IPS-11a (cell line): ENCODE measurements at regions not wholly inside any gene's neighbourhood (a gene's known extent, or its start where the extent isn't known, plus 50 kb on each side); places are given as distances from the start of the nearest gene placed in this dataset.

Source experiments
- H3K4me3 ChIP-seq: one replicate; pipeline ENCODE4 v1.5.1; 2013; ENCODE audit warnings: low read depth, low read length, control low read depth

DNA sequence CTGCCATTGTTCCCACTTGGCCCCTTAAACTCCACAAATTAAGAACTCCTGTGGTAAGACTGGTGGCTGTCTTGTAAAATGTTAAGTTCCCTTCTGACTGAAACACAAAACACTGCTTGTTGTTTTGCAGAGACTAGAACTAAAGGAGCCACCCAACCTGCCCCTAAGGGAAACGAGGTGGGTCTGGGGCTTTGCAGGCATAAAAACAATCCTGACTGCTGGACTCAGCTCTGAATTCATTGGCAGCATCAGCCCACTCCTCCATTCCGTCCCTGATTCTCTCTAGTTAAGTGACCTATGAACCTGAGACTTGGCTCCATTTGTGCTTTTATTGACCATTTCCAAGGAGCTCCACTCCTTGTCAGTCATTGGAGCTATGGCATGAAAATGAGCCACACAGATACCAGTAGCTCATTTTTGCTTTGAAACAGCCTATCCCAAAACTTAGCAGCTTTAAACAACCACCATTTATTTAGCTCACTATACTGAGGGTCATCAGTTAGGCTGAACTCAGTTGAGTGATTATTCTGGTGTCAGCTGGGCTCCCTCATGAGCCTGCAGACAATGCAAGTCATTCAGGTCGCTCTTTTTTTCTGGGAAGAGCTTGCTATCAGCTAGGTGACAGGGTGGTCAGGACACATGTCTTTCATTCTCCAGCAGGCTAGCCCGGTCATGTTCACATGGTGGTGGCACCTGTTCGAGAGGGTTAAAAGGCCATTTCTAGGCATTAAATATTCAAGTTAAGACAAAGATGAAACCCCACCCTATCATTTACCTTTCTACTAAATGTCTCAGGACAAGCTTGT is 175.1 kb upstream of the CTNNB1 start:
- no peak overlapping the region for H3K4me3 ChIP-seq

DNA sequence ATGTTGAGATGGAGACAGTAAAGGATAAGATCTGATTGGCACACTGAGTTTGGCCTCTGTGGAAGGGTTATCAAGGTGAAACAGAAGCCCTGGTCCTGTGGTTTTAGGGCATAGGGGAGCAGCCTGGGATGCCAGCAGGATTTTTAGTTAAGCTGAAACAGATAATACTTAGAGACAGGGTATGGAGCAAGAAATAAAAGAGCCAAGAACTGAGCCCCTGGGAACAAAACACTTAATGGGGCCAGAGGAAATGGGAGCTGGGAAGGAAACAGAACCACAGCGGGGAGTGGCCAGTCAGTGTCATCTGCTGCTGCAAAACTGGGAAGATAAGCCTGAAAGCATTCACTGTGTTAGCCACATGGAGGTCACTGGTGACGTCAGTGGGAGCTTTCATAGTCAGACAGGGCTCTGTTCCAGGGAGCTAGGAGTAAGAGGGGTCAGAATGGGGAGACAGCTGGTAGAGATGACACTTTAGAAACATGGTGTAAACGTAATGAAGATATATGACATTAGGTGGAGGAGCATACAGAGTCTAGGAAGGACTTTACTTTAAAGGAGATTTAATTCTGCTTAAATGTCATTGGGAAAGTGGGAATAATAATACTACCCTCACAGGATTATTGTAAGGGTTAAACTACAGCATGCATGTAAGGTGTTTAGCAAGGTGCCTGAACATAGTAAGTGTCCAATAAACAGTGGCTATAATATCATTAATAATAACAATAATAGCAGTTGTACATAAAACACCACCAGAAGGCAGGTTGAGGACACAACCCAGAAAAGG is 172.7 kb upstream of the CTNNB1 start:
- H3K4me3 ChIP-seq, result no peak overlapping the region

DNA sequence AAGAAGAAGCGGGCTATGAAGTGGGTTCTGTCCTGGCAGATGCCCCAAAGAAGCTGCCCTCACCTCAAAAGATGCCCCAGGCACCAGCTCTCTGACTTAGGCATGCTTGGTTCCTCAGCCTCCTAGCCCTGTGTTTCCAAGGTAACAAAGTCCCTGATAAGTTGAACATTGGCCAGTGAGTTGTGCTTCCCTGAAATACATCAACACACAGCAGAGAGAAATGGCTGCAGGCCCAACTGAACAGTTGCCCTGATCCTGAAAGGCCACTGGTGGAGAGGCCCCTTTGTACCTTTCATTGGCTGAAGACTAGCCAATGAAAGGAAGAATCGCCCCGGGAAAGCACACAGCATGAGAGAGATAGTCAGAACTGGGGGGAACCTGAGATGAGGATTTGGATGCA is 169.9 kb upstream of the CTNNB1 start:
- no peak overlapping the region for H3K4me3 ChIP-seq

DNA sequence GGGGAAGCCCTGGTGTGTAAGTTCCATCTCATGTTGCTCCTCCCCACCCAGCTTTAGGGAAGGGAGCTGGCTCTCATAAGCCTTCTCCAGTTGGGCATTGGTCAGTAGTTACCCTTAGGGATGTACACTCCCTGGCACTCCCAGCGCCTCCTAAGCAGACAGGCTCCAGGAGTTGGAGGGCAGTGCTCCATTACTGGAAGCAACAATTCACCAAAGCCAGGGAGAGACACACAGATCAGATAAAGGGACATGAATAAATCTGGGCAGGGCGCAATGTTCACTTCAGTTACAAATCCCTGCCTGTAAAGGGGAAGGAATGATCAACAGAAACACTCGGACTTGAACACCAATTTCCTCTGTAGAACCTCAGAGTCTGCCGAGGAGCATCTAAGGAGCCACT is 169.1 kb upstream of the CTNNB1 start:
- H3K4me3 ChIP-seq, result no peak overlapping the region

DNA sequence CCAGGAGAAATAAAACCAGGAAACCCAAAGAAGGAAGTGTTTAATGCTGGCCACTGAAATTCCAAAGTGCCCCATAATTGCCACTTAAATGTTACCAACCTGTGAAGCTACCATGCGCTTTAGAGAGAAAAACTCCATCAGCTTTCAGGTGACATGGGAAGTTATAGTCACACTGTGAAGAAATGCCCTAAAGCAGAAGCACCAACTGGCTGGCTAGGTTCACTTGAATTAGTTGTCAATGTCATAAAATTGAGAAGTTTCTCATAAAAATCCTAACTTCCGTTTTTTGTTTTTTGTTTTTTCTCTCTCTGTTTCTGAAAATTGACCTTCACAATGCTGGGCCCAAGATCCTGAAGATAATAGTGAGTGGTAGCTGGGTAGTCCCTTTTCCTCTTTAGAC is 167.9 kb upstream of the CTNNB1 start:
- no peak overlapping the region for H3K4me3 ChIP-seq

DNA sequence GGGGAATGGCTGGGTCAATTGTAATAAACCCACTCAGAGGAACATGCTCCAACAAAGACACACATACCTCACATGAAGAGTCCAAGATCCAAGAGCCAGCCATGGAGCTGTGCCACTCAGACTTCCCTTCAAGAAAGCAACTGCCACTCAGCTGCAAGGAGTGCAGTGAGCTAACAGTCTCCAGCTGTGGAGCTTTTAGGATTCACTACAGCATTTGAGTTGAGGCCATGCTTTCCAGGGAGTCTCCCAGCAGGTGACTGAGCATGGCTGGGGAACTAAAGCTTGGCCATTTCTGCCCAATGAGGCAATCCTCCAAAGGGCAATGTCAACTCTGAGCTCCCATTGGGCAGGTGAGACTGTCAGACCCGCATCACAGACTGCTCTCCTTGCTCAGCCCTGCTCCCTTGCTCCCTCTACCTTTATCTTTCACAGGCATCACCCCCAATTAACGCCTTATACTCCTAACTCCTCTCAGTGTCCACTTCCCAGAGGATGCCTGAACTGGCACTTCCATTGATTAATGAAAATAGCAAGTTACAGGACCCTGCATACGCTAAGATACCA is 165.3 kb upstream of the CTNNB1 start:
- no peak overlapping the region for H3K4me3 ChIP-seq

DNA sequence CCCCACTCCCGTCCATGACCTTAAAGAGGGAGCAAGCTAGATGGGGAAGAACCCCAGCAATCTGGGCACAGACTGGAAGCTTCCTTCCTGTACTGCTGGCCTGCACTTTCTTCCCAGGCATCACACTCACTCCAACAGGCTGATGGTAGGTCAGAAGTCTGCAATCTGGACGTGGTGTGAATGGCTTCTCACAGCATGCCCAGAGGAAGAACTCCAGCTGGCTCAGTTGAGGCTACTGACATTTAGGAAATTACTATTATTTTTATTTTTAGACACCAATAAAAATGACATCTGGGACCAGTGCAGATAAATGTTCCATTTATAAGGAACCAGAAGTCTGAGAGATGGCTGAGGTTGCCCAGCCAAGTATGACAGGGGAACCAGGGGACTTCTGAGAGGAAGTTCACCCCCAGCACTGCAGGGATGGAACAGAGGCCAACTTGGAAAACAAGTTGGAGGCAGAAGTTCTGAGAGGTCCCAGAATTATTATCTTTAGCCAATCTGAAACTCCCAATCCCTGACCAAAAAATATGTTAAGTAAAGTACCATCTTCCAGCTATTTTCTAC is 163.8 kb upstream of the CTNNB1 start:
- H3K4me3 ChIP-seq, result no peak overlapping the region

DNA sequence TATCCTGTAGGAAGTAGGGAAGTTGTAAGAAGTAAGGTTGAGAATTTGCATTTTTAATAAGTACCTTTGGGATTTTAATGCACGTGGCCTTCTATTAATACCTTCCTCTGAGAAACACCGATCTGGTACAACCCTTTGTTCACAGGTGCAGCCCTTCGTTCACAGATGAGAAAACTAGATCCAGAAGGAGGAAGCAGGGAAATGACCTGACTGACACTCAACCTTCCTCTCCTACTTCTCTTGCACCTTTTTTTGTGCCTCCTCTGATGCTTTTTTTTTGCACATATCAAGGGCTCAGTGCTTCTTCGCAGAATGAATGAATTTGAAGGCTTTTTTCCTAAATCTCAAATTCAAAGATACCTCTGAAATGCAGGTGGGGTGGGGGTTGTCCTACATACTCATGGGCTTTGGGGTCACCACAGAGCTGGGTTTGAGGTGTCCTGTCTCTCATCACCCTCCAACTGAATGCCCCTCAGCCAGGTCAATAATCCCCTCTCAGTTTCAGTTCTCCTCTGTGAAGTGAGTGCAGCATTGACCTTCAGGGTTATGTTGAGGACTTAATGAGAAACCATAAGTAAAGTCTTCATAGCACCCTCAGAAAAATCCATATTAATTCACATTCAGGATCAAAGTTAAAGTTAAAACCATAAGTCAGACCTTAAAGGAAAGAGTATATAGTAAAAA is 161.5 kb upstream of the CTNNB1 start:
- no peak overlapping the region for H3K4me3 ChIP-seq

DNA sequence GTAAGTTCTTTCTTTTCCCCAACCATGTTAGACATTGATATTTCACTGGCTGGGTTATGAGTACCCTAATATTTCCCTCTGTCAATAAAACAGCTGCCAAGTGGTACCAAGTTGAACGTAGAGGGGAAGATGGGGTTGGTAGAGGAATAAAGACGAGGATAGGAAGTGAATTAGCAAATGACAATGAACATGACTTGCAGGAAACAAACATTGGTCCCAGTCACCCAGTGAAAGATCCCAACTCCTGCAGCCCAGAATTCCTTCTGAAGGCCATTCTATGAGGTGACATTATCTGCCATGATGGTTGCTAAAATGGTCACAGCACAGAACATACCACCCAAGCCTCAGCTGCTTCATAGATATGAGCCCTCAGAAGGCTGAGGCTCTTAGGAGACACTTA is 159.0 kb upstream of the CTNNB1 start:
- no peak overlapping the region for H3K4me3 ChIP-seq

DNA sequence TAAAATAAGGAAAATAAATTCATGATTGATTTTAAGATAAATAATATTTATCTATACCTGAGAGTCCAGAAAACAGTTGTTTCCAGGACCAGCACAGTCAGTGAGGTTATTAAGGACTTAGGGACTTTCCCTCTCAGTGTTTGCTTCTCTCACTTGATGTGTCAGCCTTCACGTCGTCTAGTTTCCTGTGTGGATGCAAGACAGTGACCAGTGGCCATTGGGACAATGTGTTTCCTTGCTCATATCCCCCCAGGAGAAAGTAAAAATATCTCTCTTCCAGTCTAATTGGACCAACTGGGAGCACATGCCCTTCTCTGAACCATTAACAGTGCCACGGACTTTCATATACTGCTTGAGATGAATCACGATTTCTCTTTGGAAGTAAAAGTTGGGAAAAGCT is 157.8 kb upstream of the CTNNB1 start:
- H3K4me3 ChIP-seq, result no peak overlapping the region

DNA sequence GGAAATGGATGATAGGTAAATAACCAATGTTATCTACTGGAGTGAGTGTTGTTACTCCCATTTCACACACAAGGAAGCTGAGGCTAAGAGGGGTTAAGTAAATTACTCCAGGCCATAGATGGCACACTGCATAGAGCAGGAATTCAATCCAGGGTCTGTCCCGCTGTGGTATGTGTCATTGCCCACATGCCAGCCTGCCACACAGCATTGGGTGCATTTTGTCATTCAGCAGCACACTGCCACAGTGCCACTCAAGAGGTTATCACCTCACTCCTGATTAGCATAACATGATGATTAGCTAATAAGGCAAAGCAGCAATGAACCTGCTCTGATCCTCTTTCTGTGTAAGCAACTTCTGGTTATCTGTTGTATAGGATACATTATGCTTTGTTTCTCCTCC is 157.4 kb upstream of the CTNNB1 start:
- H3K4me3 ChIP-seq, result no peak overlapping the region

DNA sequence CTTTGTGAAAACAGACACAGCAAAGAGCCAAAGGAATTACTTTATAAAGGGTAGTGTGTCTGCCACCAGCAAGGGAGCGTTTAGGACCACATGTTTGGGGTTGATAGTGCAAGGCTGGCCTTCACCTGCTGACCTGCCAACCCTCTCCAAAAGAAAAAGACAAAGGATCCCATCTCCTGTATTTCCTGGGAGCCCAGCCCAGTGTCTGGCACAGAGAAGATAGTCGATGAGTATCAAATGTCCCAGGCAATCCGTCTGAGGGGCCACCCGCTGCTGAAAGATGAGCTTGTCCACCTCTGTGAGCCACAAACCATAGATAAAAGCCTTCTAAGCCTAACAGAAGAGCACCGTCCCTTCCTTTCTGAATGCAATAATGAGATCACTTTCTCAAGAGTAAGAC is 154.8 kb upstream of the CTNNB1 start:
- H3K4me3 ChIP-seq, result no peak overlapping the region

DNA sequence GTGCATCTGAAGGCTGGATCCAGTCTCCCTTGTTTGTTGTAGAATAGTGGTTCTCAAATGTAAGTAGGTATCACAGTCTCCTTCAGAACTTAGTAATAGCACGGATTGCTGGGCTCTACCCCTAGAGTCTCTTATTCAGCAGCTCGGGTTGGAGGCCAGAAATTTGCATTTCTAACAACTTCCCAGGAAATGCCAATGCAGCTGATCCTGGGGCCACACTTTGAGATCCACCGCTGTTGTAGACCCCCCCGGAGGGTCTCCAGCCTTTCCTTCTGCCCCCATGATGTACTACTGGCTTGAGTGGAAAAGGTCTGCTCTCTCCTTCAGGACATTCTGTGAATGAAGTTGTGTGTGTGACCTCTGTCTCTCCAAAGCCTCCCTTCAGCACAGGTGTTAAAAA is 153.8 kb upstream of the CTNNB1 start:
- H3K4me3 ChIP-seq, result no peak overlapping the region

DNA sequence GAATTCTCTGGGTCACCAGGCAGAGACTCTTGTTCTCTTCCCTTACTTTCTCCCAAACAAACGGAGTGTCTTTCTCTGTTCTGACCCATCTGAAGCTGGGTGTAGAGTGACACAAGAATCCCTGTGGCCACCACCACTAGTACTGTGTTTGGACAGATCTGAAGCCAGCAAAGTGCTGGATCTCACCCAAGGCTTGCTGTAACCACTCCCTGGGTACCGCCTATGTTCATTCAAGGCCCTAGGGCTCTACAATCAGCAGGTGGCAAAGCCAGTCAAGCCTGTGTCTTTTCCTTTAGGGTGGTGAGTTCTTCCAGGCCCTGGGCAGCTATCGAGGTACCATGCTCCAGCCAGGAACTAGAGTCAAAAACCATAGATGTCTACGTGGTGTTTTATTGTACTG is 149.2 kb upstream of the CTNNB1 start:
- H3K4me3 ChIP-seq, result no peak overlapping the region

DNA sequence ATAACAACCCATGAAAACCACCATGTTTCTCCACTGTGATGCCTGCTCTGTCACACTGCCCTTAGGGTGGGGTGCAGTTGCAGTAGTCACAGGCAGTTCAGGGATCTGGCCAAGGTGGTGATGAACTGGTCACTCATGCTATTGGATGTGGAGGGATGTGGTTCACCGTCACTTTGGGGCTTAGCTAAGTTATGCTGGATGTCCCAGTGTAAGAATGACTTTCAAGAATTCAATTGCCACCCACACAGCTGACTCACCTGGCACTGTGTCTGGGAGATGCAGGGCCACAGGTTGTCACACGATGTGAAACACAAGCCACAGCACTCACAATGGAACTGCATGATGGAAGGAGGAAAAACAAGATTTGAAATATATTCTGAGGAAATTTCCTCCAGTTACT is 146.1 kb upstream of the CTNNB1 start:
- H3K4me3 ChIP-seq, result no peak overlapping the region

DNA sequence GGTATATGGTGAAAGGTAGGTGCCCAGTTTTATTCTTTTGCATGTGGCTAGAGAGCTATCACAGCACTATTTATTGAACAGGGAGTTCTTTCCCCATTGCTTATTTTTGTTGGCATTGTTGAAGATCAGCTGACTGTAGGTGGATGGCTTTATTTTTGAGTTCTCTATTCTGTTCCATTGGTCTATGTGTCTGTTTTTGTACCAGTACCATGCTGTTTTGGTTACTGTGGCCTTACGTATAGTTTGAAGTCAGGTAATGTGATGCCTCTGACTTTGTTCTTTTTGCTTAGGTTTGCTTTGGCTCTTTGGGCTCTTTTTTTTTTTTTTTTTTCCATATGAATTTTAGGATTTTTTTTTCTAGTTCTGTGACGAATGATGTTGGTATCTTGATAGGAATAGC is 139.2 kb upstream of the CTNNB1 start:
- no peak overlapping the region for H3K4me3 ChIP-seq

DNA sequence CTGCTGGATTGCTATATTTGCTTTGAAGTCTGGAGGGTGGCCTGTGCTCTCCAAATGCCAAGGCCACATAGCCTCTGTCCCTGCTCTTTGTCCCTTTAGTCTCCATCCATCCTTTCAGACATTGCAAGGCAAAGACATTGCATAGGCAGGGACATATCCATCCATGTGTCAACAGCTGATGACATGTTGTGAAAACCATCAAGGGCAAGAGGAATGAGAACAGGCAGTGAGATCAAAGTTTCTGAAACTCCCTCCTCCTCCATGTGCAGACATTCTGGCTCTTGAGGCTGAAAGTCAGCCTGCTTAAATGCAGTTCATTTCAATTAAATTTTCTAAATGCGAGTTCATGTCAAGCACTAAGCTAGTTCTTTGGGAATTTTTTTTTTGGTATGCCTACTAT is 135.2 kb upstream of the CTNNB1 start:
- no peak overlapping the region for H3K4me3 ChIP-seq

DNA sequence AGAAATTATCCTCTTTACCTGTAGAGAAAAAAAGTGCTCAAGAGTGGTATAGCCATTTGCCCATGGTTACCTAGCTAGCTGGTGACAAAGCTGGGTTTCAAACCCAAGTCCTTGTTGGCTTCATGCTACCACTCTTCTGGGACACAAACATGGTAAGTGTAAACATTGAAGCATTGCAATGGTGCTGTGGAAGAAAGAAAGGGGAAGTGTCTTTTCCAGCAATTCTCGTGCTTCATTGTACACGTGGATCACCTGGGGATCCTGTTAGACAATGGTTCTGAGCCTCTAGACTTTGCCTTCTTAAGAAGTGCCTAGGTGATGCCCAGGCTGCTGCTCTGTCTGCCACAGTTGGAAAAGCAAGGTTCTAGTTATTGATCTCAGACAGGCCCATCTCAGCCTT is 134.8 kb upstream of the CTNNB1 start:
- H3K4me3 ChIP-seq, result no peak overlapping the region

DNA sequence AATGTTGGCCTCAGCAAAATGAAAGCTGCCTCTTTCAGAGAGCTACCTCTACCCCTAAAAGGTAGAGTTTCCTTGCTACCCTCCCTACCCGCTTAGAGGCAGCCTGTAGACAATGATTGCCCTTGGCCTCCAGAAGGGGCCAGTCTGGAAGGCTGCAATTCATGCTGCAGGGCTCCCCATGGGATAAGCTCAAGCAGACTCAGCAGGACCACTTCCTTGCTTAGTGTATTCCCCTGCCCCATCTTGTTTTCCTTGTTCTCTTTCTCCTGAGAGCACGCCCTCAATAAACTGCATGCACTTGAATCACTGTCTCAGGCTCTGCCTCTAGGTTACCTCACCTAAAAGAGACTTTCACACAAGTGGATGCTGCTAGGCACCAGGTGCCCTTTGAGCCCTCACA is 134.0 kb upstream of the CTNNB1 start:
- no peak overlapping the region for H3K4me3 ChIP-seq

DNA sequence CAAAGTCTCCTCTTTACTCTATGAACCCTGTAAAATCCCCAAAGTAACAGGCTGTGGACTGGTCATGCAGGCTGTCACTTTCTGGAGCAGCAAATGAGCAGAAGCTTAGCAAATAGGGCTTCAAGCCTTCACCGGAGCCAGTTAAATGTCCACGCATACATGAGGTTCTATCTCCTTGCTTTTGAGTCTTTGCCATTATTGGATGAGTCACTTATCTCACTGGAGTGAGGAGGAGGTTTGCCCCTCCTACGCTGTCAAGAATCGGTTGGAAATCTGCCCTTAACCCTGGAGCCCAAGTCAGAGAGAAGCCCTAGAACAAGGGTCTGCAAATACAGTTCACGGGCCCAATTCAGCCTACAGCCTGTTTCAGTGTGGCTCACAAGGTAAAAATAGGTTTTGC is 126.1 kb upstream of the CTNNB1 start:
- no peak overlapping the region for H3K4me3 ChIP-seq

DNA sequence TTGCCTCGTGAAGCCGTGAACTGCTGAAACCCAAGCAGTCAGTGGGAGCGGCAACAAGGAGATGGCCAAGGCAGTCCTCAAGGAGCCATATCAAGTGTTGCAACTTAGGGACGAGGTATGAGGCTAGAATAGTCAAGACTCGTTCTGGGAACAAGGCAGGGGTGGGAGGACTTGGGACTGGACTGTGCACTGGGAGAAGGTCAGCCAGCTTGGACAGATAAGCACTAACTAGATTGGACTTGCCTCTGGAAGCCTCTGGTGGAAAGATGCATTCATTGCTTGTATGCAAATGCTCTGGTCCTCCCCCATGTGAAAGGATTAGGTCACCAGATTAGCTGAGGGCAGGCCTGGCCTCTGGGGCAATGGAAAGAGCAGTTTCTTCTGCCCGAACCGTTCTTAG is 123.3 kb upstream of the CTNNB1 start:
- no peak overlapping the region for H3K4me3 ChIP-seq
